GM18909 (cell line): ENCODE measurements at regions not wholly inside any gene's neighbourhood (a gene's known extent, or its start where the extent isn't known, plus 50 kb on each side); places are given as distances from the start of the nearest gene placed in this dataset.
"Not testable (repeated sequence)": the region's sequence is repeated elsewhere in the genome, so short reads cannot be mapped to it uniquely, and the experiment has no call there.

ENCODE experiments used
- ATAC-seq: cut with Tn5 transposase; IDR thresholded peaks from one replicate; pipeline ENCODE4 v1.9.1; 2021; ENCODE audit warnings: mild to moderate bottlenecking; ENCODE audit not compliant: unreplicated experiment, poor library complexity

- no peak for ATAC-seq
Measured at GRCh38 chr6:4474810-4475209, 301.4 kb upstream of the CDYL start.

GRCh38 chr6:4472969-4473642, 303.1 kb upstream of the CDYL start:
- no peak for ATAC-seq

- no peak for ATAC-seq
Measured at GRCh38 chr6:4472222-4472621, 304.0 kb upstream of the CDYL start.

GRCh38 chr6:4471515-4471914, 304.7 kb upstream of the CDYL start:
- ATAC-seq, result not testable (repeated sequence)

GRCh38 chr6:4470698-4471210, 305.4 kb upstream of the CDYL start:
- ATAC-seq, result no peak

GRCh38 chr6:4466769-4467480, 309.3 kb upstream of the CDYL start:
- ATAC-seq, result no peak

GRCh38 chr6:4466261-4466660, 309.9 kb upstream of the CDYL start:
- no peak for ATAC-seq

GRCh38 chr6:4464638-4465037, 311.6 kb upstream of the CDYL start:
- no peak for ATAC-seq

- ATAC-seq, result no peak
Measured at GRCh38 chr6:4463236-4463635, 313.0 kb upstream of the CDYL start.

- ATAC-seq, result no peak
Measured at GRCh38 chr6:4460586-4461475, 315.4 kb upstream of the CDYL start.

- ATAC-seq, result no peak
Measured at GRCh38 chr6:4459996-4460395, 316.2 kb upstream of the CDYL start.

- no peak for ATAC-seq
Measured at GRCh38 chr6:4459032-4459431, 317.2 kb upstream of the CDYL start.

GRCh38 chr6:4451718-4452117, 316.3 kb upstream of the ECI2 start:
- ATAC-seq, result no peak

GRCh38 chr6:4451081-4451480, 315.7 kb upstream of the ECI2 start:
- ATAC-seq, result no peak

GRCh38 chr6:4450237-4450636, 314.9 kb upstream of the ECI2 start:
- ATAC-seq, result no peak

- no peak for ATAC-seq
Measured at GRCh38 chr6:4449409-4449808, 314.0 kb upstream of the ECI2 start.

GRCh38 chr6:4448841-4449240, 313.5 kb upstream of the ECI2 start:
- no peak for ATAC-seq

GRCh38 chr6:4447639-4448330, 312.4 kb upstream of the ECI2 start:
- ATAC-seq, result no peak

GRCh38 chr6:4446982-4447381, 311.6 kb upstream of the ECI2 start:
- ATAC-seq, result no peak

GRCh38 chr6:4441981-4442434, 306.6 kb upstream of the ECI2 start:
- no peak for ATAC-seq
